ENCODE measurements at regions not wholly inside any gene's neighbourhood (a gene's known extent, or its start where the extent isn't known, plus 50 kb on each side); places are given as distances from the start of the nearest gene placed in this dataset.

DNA sequence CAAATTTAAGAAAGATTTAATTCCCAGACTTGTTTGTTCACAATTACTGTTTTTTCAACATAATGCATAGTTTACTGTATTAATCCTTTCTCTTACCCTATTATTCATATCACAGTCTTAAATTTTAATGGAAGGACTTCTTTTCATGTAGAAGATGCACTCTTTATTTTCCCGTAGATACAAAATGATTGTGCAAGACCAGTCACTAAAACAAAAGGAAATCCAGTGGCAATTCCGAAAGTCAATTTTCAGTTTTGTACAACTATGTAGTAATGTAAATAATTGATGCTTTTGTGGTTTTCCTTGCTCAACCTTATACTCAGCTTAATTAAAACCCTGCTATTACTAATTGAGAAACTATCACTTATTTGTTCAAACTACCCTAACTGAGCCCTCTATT is 361.5 kb upstream of the PTCHD4 start:
- TF ChIP-seq, protein P1, sequence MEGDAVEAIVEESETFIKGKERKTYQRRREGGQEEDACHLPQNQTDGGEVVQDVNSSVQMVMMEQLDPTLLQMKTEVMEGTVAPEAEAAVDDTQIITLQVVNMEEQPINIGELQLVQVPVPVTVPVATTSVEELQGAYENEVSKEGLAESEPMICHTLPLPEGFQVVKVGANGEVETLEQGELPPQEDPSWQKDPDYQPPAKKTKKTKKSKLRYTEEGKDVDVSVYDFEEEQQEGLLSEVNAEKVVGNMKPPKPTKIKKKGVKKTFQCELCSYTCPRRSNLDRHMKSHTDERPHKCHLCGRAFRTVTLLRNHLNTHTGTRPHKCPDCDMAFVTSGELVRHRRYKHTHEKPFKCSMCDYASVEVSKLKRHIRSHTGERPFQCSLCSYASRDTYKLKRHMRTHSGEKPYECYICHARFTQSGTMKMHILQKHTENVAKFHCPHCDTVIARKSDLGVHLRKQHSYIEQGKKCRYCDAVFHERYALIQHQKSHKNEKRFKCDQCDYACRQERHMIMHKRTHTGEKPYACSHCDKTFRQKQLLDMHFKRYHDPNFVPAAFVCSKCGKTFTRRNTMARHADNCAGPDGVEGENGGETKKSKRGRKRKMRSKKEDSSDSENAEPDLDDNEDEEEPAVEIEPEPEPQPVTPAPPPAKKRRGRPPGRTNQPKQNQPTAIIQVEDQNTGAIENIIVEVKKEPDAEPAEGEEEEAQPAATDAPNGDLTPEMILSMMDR (IDR thresholded peaks at IDR 0.05), result no peak
- TF ChIP-seq POLR2A (IDR thresholded peaks at IDR 0.05), result no peak

All from gastroesophageal sphincter (tissue), 3 donors.